Endothelial cell of umbilical vein (primary cell): ENCODE measurements at regions not wholly inside any gene's neighbourhood (a gene's known extent, or its start where the extent isn't known, plus 50 kb on each side); places are given as distances from the start of the nearest gene placed in this dataset.

Source experiments
- BruUV-seq: library from RNA; stranded (reverse); fragments of 400-500 nt; replicated peaks from 2 replicates; lab custom pipeline; 2021; lab: Mats Ljungman, UMichigan
- CTCF ChIA-PET: fragments of 300-600, 350-600 bp; sonication (Branson Sonifier 250); formaldehyde crosslinking; loops from one replicate; lab custom pipeline; 2021; ENCODE audit warnings: antibody characterized with exemption, inconsistent platforms; lab: Charles Lee
- POLR2A ChIA-PET: fragments of 300-600, 350-600 bp; sonication (Branson Sonifier 250); formaldehyde crosslinking; loops from one replicate; lab custom pipeline; 2021; ENCODE audit warnings: antibody characterized with exemption, inconsistent platforms; lab: Charles Lee
- DNase-seq: peaks from one replicate; pipeline ENCODE4 v3.0.0-alpha.2; 2011; ENCODE audit warnings: low read depth, low spot score
- FAIRE-seq: peaks from 2 replicates; lab custom pipeline; 2011; peaks lifted over from hg19 to GRCh38; lab: Jason Lieb, UNC
- H2AFZ ChIP-seq: 2 replicates; pipeline ENCODE4 v1.6.0; 2012; ENCODE audit warnings: low read depth, low read length, control low read depth, inconsistent platforms
- H3K27ac ChIP-seq: 2 replicates; pipeline ENCODE4 v1.5.1; 2011; ENCODE audit warnings: low read depth, mild to moderate bottlenecking, control low read depth, low read length, moderate library complexity; ENCODE audit not compliant: insufficient read depth
- H3K27me3 ChIP-seq, 2 experiments: 2 replicates each; pipeline versions ENCODE4 v1.6.0 to v1.6.1; 2011; ENCODE audit warnings: low read length in 2 of 2, mixed read lengths in 1 of 2; ENCODE audit not compliant: control insufficient read depth in 2 of 2, insufficient read depth in 2 of 2
- H3K36me3 ChIP-seq, 2 experiments: 2 replicates in 1 of 2; 3 replicates in 1 of 2; pipeline ENCODE4 v1.5.1; 2011; ENCODE audit warnings: low read length in 2 of 2, mild to moderate bottlenecking in 1 of 2, moderate library complexity in 1 of 2; ENCODE audit not compliant: control insufficient read depth in 2 of 2, insufficient read depth in 2 of 2; ENCODE audit errors: extremely low read depth in 1 of 2
- H3K4me1 ChIP-seq: 3 replicates; pipeline ENCODE4 v1.5.1; 2011; ENCODE audit warnings: mild to moderate bottlenecking, low read length; ENCODE audit not compliant: control insufficient read depth, insufficient read depth; ENCODE audit errors: extremely low read depth
- H3K4me2 ChIP-seq: 2 replicates; pipeline ENCODE4 v1.6.1; 2011; ENCODE audit warnings: low read length, control low read depth, mixed read lengths; ENCODE audit not compliant: insufficient read depth
- H3K4me3 ChIP-seq, 3 experiments: fragments of 200-600 bp in 1 of 3; sonication (generic), shearing (Covaris generic) in 1 of 3; replicated peaks in 1 of 3; 2 replicates each; pipeline ENCODE4 v1.5.1; 2011 to 2016; ENCODE audit warnings: control low read depth in 3 of 3, low read length in 3 of 3, mild to moderate bottlenecking in 2 of 3, inconsistent platforms in 1 of 3, low read depth in 1 of 3, moderate library complexity in 1 of 3; ENCODE audit not compliant: insufficient read depth in 1 of 3
- H3K79me2 ChIP-seq: 2 replicates; pipeline ENCODE4 v1.6.0; 2012; ENCODE audit warnings: low read length, inconsistent platforms; ENCODE audit not compliant: control insufficient read depth, insufficient read depth
- H3K9ac ChIP-seq: replicated peaks from 2 replicates; pipeline ENCODE3; 2011; ENCODE audit warnings: low read length, control low read depth; ENCODE audit not compliant: insufficient read depth; ENCODE audit errors: extremely low read depth
- H3K9me1 ChIP-seq: replicated peaks from 3 replicates; pipeline ENCODE4 v1.6.0; 2011; ENCODE audit warnings: mild to moderate bottlenecking, low read length; ENCODE audit not compliant: control insufficient read depth, insufficient read depth; ENCODE audit errors: extremely low read depth
- H3K9me3 ChIP-seq: replicated peaks from 2 replicates; pipeline ENCODE4 v1.5.1; 2012; ENCODE audit warnings: low read length, inconsistent platforms; ENCODE audit not compliant: control insufficient read depth, insufficient read depth
- H4K20me1 ChIP-seq: replicated peaks from 2 replicates; pipeline ENCODE3; 2011; ENCODE audit warnings: mild to moderate bottlenecking, low read length; ENCODE audit not compliant: control insufficient read depth, insufficient read depth; ENCODE audit errors: extremely low read depth
- CTCF ChIP-seq, 2 donors: IDR thresholded peaks; 1 replicate in 1 of 2; 2 replicates in 1 of 2; pipeline ENCODE4 v1.5.1; 2011; ENCODE audit warnings: low read length in 2 of 2, mild to moderate bottlenecking in 2 of 2, moderate library complexity in 2 of 2, control low read depth in 1 of 2, inconsistent platforms in 1 of 2, low read depth in 1 of 2; ENCODE audit not compliant: insufficient read depth in 1 of 2; ENCODE audit errors: extremely low read depth in 1 of 2
- EZH2 ChIP-seq: IDR thresholded peaks from 2 replicates; pipeline ENCODE4 v1.6.1; 2012; ENCODE audit warnings: borderline replicate concordance, low read depth, mild to moderate bottlenecking, moderate library complexity, low read length, inconsistent platforms; ENCODE audit not compliant: severe bottlenecking
- FOS ChIP-seq: IDR thresholded peaks from 2 replicates; pipeline ENCODE4 v1.6.1; 2011; ENCODE audit warnings: mild to moderate bottlenecking, low read length, moderate library complexity, borderline replicate concordance; ENCODE audit not compliant: insufficient read depth
- GATA2 ChIP-seq: IDR thresholded peaks from 2 replicates; pipeline ENCODE4 v1.7.0; 2011; ENCODE audit warnings: low read depth, mild to moderate bottlenecking, moderate library complexity, mixed read lengths, low read length; ENCODE audit not compliant: insufficient read length, insufficient read depth
- JUN ChIP-seq: IDR thresholded peaks from 2 replicates; pipeline ENCODE4 v1.6.1; 2011; ENCODE audit warnings: borderline replicate concordance, low read depth; ENCODE audit not compliant: insufficient read length, insufficient read depth
- MAX ChIP-seq: IDR thresholded peaks from 2 replicates; pipeline ENCODE4 v1.6.1; 2011; ENCODE audit not compliant: insufficient read depth, insufficient read length
- MYC ChIP-seq: IDR thresholded peaks from one replicate; pipeline ENCODE4 v1.6.1; 2011; ENCODE audit warnings: mild to moderate bottlenecking, low read depth, low read length
- POLR2A ChIP-seq: IDR thresholded peaks from 2 replicates; pipeline ENCODE4 v1.6.1; 2012; ENCODE audit warnings: low read depth, mild to moderate bottlenecking, control low read depth, low read length
- POLR2AphosphoS5 ChIP-seq: IDR thresholded peaks from 2 replicates; pipeline ENCODE4 v1.6.1; 2012; ENCODE audit warnings: low read depth, mild to moderate bottlenecking, control low read depth, low read length, moderate library complexity; ENCODE audit not compliant: insufficient read depth
- dilution Hi-C: fragments of 300-500 bp; cut with MboI; formaldehyde crosslinking; loops from one replicate; pipeline ENCODE4 v1.15.0; 2019; ENCODE audit warnings: low sequenced_read_pairs; ENCODE audit not compliant: extremely low pct_ligation_motif_present
- intact Hi-C: fragments of 100-400 bp; cut with micrococcal nuclease; formaldehyde crosslinking; loops from one replicate; pipeline ENCODE4 v1.10.0; 2022

- Histone ChIP-seq H3K9me3 (no peaks in the 10 kb centered on the region), H3K4me2 (no peak overlapping the region), H4K20me1 (no peaks in the 10 kb centered on the region), H3K4me3 (no peak overlapping the region), H3K4me1 (no peaks in the 10 kb centered on the region), H3K9me1 (no peaks in the 10 kb centered on the region), H3K9ac (no peak overlapping the region), H2AFZ (no peak overlapping the region), H3K36me3 (no peaks in the 10 kb centered on the region), H3K27ac (no peak overlapping the region), H3K79me2 (no peaks in the 10 kb centered on the region), H3K27me3 (no peaks in the 10 kb centered on the region)
- dilution Hi-C loops = no loop called here
- no TSS peak for BruUV-seq
- intact Hi-C loops = no loop called here
- TF ChIP-seq GATA2 (no peak), FOS (no peak), MYC (no peak), JUN (no peak), EZH2 (no peak), POLR2A (no peak), POLR2AphosphoS5 (no peak)
- DNase-seq = no peak
- CTCF ChIA-PET = interaction anchor here (0.5 kb wide), 1 partner anchor 33 kb away, joined by 3 read pairs; no protein-coding TSS in a partner anchor
- FAIRE-seq = no peak
- POLR2A ChIA-PET = no interaction called here
Observed at GRCh38 chr2:145822892-145823534, 1303.1 kb upstream of the ZEB2 start.

- dilution Hi-C loops (no loop called here), intact Hi-C loops (no loop called here)
- Histone ChIP-seq H3K9me3 (no peaks in the 10 kb centered on the region), H3K4me2 (no peak overlapping the region), H3K4me3 (no peak overlapping the region), H3K79me2 (no peaks in the 10 kb centered on the region), H3K9me1 (no peaks in the 10 kb centered on the region), H3K9ac (no peak overlapping the region), H4K20me1 (no peaks in the 10 kb centered on the region), H3K36me3 (no peaks in the 10 kb centered on the region), H3K27me3 (no peaks in the 10 kb centered on the region), H3K4me1 (no peaks in the 10 kb centered on the region), H2AFZ (no peak overlapping the region), H3K27ac (no peak overlapping the region)
- TF ChIP-seq JUN (no peak), POLR2A (no peak), FOS (no peak), EZH2 (no peak), MYC (no peak), CTCF (IDR thresholded peaks at IDR 0.05; ENCODE audit: extremely low read depth in 1 of 2, insufficient read depth in 1 of 2, low read depth in 1 of 2, low read length in 2 of 2) (no peak), GATA2 (no peak), POLR2AphosphoS5 (no peak), MAX (no peak)
- ChIA-PET CTCF (no interaction called here), POLR2A (no interaction called here)
- DNase-seq (no peak), FAIRE-seq (no peak)
- BruUV-seq = no TSS peak
Observed at GRCh38 chr2:145820651-145821050, 1300.7 kb upstream of the ZEB2 start.
